Myocyte (in vitro differentiated cells): ENCODE measurements at regions not wholly inside any gene's neighbourhood (a gene's known extent, or its start where the extent isn't known, plus 50 kb on each side); places are given as distances from the start of the nearest gene placed in this dataset.

Source experiments
- DNase-seq: peaks from one replicate; pipeline ENCODE4 v3.0.0-alpha.2; 2012; ENCODE audit warnings: low read depth

DNA sequence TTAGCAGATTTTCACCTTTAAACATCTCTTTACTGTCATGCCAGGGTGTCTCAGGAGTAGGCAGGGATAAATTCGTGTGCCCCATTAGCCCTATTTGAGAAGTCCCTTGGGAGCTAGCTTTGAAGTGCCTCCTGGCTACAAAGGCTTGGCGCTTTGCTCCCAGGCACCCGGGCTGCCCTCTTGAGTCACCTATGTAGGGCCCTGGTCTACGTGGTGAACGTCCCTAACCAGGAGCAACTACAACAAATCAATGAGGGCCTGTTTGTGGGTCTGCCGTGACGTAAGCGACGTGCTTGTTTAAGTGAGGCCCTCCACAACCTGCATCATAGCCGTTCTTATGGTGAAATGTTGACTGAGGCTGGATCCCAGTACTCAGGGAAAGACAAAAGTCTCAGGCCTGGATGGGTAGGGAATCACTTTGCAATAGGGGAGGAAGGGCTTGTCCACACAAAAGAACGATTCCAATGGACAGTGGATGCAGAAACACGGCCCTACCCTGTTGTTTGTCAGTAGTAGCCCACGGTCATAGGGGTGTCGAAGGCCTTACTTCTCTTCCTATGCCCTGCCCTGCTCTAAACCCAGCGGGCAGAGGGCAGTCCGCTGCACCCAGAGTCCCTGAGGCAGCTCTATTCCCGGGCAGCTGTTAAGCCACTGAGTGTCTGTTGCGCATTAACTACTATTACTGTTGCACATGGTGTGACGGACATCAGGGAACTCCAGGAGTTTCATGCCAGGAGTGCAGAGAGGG, 93.9 kb downstream of the INHBB start:
- DNase-seq: no peak

DNA sequence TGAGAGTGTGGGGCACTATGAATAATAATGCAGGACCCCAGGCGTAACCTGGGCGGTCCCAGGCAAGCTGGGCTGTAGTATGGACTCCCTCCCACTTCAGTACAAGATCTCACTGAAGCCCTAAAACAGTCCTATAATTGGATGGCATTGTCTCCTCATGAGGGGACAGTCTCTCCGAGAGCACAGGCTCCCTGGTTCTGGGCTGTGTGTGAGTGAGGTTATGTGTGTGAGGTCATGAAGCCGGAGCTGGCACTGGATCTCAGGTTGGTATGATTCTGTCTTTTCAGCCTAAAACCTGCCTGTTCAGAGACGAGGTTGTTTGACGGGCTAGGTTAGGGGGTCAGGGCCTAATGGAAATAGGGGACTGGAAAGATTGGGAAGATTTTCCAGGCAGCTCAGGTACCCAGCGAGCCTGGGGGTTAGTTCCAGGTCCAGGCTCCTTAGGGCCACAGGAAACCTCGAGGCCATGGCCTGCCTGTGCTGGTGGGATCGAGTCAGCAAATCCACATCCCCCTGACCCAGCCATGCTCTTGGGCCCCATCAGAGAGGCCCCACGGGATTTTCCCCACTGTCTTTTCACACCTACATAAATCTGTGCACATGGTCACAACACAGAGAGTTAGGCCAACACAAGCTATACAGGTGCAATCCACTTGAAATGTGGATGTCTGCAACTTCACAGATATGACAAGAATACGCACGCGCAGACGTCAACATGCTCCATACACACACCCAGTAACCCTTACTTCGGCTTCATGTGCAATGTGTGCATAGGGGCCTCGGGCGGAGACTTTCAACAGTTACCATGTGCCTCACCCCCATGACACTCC, 94.8 kb downstream of the INHBB start:
- no peak for DNase-seq

GRCh38 chr2:120441351-120441700, 95.4 kb downstream of the INHBB start:
- DNase-seq: no peak

DNA sequence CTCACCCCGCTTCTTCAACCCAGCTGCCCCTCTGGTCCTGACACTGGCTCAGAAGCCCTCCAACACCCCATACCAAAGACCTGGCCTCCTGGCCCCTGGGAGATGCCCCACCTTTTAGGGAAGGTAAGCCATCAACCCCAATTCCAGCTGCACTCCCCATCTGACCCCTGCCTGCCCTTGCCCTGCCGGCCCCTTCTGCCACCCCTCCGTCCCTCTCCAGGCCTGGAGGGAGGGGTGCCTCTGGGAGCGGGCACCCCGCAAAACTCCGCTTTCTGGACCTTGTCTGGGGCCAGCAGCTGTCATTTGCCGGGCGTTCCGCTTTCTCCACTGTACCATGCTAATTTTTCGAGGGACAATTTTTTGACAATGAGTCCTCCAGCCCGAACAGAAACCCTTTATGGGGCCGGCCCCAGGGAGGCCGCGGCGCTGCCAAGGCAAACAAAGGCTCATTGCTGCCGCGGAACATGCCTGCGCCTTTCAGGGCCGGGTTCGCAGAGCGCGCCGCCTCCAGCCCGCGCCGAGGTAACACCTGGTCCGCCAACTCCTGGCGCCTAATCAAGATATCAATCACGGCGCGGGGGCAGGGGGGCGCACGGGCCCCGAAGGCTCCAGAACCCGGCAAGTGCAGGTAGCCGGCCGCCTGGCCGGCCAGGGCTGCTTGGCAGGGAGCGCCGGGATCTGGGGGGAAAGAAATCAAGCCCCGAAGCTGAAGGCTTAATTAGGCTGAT, 96.0 kb downstream of the INHBB start:
- no peak for DNase-seq

DNA sequence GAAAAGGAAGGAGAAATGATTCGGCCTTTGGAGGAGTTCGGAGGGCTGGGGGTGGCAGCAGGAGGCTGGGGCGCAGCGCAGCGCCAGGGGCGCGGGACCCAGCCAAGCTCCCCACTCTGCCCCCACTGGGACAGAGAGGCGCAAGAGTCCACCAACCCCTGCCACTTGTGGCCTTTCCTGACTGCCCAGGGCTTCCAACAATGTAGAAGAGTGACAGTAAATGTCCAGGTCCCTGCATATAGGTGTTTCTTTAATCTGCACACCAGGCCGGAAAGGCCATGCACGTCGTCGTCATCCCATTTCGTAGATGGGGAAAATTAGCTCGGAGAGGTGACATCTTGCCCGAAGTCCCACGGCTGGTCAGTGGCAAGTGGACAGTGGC, 96.6 kb downstream of the INHBB start:
- DNase-seq: no peak

- no peak for DNase-seq
These were observed 97.1 kb downstream of the INHBB start for GRCh38 chr2:120442923-120443571.

GRCh38 chr2:120443946-120444345, 98.0 kb downstream of the INHBB start:
- no peak for DNase-seq

DNA sequence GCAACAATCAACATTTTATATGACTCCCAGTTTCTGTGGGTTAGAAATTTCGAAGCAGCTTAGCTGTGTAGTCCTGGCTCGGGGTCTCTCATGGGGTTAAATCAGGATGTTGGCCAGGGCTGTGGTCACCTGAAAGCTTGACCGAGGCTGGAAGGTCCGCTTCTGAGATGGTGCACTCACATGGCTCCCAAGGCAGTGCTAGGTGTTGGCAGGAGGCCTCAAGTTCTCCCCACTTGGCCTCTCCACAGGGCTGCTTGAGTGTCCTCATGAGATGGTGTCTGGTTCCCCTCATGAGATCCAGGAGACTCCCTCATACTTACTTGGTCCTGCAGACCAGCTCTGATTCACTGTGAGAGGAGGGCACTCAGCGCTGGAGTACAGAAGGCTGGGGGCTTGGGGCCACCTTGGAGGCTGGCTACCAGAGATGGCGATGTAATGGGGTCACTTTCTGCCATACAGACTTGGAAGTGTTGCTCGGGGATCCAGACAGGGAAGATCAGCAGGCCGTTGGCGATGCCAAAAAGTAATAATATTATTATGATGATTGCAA, 98.8 kb downstream of the INHBB start:
- DNase-seq: no peak

- DNase-seq: peak; percentile 43
These were observed 99.7 kb downstream of the INHBB start for GRCh38 chr2:120445449-120446143.

GRCh38 chr2:120446236-120447126, 100.5 kb downstream of the INHBB start:
- peak; percentile 35 for DNase-seq

- DNase-seq: no peak
These were observed 101.3 kb downstream of the INHBB start for GRCh38 chr2:120447127-120447785.

- no peak for DNase-seq
These were observed 102.5 kb downstream of the INHBB start for GRCh38 chr2:120448436-120448835.

GRCh38 chr2:120448961-120449810, 103.2 kb downstream of the INHBB start:
- no peak for DNase-seq

GRCh38 chr2:120450196-120450820, 104.4 kb downstream of the INHBB start:
- no peak for DNase-seq

GRCh38 chr2:120451334-120451733, 105.4 kb downstream of the INHBB start:
- no peak for DNase-seq

GRCh38 chr2:120452131-120452530, 106.2 kb downstream of the INHBB start:
- no peak for DNase-seq

GRCh38 chr2:120452945-120453634, 107.2 kb downstream of the INHBB start:
- no peak for DNase-seq
